SK-N-SH treated with all-trans-retinoic acid at 6 μM for 48 hours (cell line): ENCODE measurements at regions not wholly inside any gene's neighbourhood (a gene's known extent, or its start where the extent isn't known, plus 50 kb on each side); places are given as distances from the start of the nearest gene placed in this dataset.

ENCODE experiments used
- ATAC-seq: fragments of 200-7000 bp; cut with Tn5 transposase; 3 replicates; pipeline ENCODE4 v1.9.1; 2020; ENCODE audit warnings: mild to moderate bottlenecking, moderate library complexity
- ARNTL ChIP-seq: fragments of 450-650 bp; formaldehyde crosslinking; IDR thresholded peaks from 2 replicates; pipeline ENCODE4 v1.5.0; 2020; ENCODE audit warnings: low read depth, mild to moderate bottlenecking, moderate library complexity, borderline replicate concordance
- BACH2 ChIP-seq: fragments of 250-450 bp; sonication (Bioruptor Pico); IDR thresholded peaks from 2 replicates; pipeline ENCODE4 v1.9.0; 2021; ENCODE audit warnings: mild to moderate bottlenecking, borderline replicate concordance
- CSDC2 ChIP-seq: fragments of 250-450 bp; sonication (Bioruptor Pico); IDR thresholded peaks from 2 replicates; pipeline ENCODE4 v1.5.0; 2020; ENCODE audit warnings: mild to moderate bottlenecking, moderate library complexity
- ESRRG ChIP-seq: fragments of 250-450 bp; sonication (Bioruptor Pico); IDR thresholded peaks from 2 replicates; pipeline ENCODE4 v1.6.1; 2021; ENCODE audit warnings: mild to moderate bottlenecking
- GLIS3 ChIP-seq: fragments of 250-450 bp; sonication (Bioruptor Pico); IDR thresholded peaks from 2 replicates; pipeline ENCODE4 v1.5.0; 2020; ENCODE audit warnings: mild to moderate bottlenecking, moderate library complexity
- ISL1 ChIP-seq: fragments of 250-450 bp; sonication (Bioruptor Pico); IDR thresholded peaks from 2 replicates; pipeline ENCODE4 v2.1.2; 2022; ENCODE audit warnings: mild to moderate bottlenecking, moderate library complexity
- OSR1 ChIP-seq: fragments of 250-450 bp; sonication (Bioruptor Pico); IDR thresholded peaks from 2 replicates; pipeline ENCODE4 v1.8.0; 2022; ENCODE audit warnings: moderate library complexity, mild to moderate bottlenecking, inconsistent platforms
- PPARA ChIP-seq: fragments of 250-450 bp; sonication (Bioruptor Pico); IDR thresholded peaks from 2 replicates; pipeline ENCODE4 v1.5.0; 2020; ENCODE audit warnings: mild to moderate bottlenecking, borderline replicate concordance
- RARB ChIP-seq: fragments of 250-450 bp; sonication (Bioruptor Pico); IDR thresholded peaks from 2 replicates; pipeline ENCODE4 v1.8.0; 2021; ENCODE audit warnings: mild to moderate bottlenecking, moderate library complexity
- SNAI2 ChIP-seq: fragments of 250-450 bp; sonication (Bioruptor Pico); IDR thresholded peaks from 2 replicates; pipeline ENCODE4 v1.5.0; 2020; ENCODE audit warnings: mild to moderate bottlenecking, moderate library complexity
- TCF4 ChIP-seq: fragments of 250-450 bp; sonication (Bioruptor Pico); IDR thresholded peaks from 2 replicates; pipeline ENCODE4 v1.8.0; 2021; ENCODE audit warnings: mild to moderate bottlenecking, moderate library complexity, borderline replicate concordance
- TOX ChIP-seq: fragments of 250-450 bp; sonication (Bioruptor Pico); IDR thresholded peaks from 2 replicates; pipeline ENCODE4 v1.8.0; 2021; ENCODE audit warnings: mild to moderate bottlenecking, moderate library complexity, borderline replicate concordance
- ZFP3 ChIP-seq: fragments of 250-450 bp; sonication (Bioruptor Pico); IDR thresholded peaks from 2 replicates; pipeline ENCODE4 v1.5.0; 2020; ENCODE audit warnings: mild to moderate bottlenecking, moderate library complexity
- ZFP30 ChIP-seq: fragments of 450-650 bp; formaldehyde crosslinking; IDR thresholded peaks from 2 replicates; pipeline ENCODE4 v1.5.0; 2022; ENCODE audit warnings: mild to moderate bottlenecking, moderate library complexity
- ZNF70 ChIP-seq: fragments of 450-650 bp; formaldehyde crosslinking; IDR thresholded peaks from 2 replicates; pipeline ENCODE4 v1.5.0; 2020; ENCODE audit warnings: mild to moderate bottlenecking, moderate library complexity
- TF ChIP-seq, protein P1 (sequence below): fragments of 250-450 bp; sonication (Bioruptor Pico); IDR thresholded peaks from 2 replicates; pipeline ENCODE4 v1.5.1; 2020; ENCODE audit warnings: low read depth, mild to moderate bottlenecking, moderate library complexity
- TF ChIP-seq, protein P2 (sequence below): fragments of 250-450 bp; sonication (Bioruptor Pico); IDR thresholded peaks from 2 replicates; pipeline ENCODE4 v1.8.0; 2021; ENCODE audit warnings: low read depth, mild to moderate bottlenecking, moderate library complexity, borderline replicate concordance
- TF ChIP-seq, protein P3 (sequence below): fragments of 250-450 bp; sonication (Bioruptor Pico); IDR thresholded peaks from 2 replicates; pipeline ENCODE4 v1.5.1; 2021; ENCODE audit warnings: mild to moderate bottlenecking, moderate library complexity
- TF ChIP-seq, protein P4 (sequence below): fragments of 250-450 bp; sonication (Bioruptor Pico); IDR thresholded peaks from 2 replicates; pipeline ENCODE4 v1.8.0; 2020; ENCODE audit warnings: mild to moderate bottlenecking, moderate library complexity, borderline replicate concordance
- TF ChIP-seq, protein P5 (sequence below): fragments of 250-450 bp; sonication (Bioruptor Pico); IDR thresholded peaks from 2 replicates; pipeline ENCODE4 v1.5.0; 2020; ENCODE audit warnings: mild to moderate bottlenecking, moderate library complexity

DNA sequence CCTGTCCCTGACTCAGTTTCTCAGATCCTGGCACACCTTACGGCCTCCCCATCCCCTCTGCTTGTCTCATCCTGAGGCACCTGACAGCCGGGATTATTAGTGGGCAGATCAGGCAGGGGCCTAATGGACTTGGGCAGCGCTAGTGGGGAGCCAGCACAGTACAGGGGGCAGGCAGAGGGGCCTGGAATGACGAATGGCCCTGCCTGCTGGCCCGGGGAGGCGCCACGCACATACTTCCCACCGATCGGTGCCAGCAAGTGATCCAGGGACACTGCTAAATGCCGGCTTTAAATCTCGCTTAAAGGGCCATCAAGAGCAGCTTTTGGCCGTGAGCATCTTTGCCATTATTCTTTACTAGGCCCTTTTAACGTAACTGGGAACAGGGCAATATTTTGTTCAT is 188.4 kb downstream of the DHX35 start:
- no peak for ATAC-seq
- TF ChIP-seq, protein P1, sequence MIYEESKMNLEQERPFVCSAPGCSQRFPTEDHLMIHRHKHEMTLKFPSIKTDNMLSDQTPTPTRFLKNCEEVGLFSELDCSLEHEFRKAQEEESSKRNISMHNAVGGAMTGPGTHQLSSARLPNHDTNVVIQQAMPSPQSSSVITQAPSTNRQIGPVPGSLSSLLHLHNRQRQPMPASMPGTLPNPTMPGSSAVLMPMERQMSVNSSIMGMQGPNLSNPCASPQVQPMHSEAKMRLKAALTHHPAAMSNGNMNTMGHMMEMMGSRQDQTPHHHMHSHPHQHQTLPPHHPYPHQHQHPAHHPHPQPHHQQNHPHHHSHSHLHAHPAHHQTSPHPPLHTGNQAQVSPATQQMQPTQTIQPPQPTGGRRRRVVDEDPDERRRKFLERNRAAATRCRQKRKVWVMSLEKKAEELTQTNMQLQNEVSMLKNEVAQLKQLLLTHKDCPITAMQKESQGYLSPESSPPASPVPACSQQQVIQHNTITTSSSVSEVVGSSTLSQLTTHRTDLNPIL (CRISPR knock-in tag), result no peak
- TF ChIP-seq ISL1 (no peak), ZNF70 (no peak), SNAI2 (no peak)

DNA sequence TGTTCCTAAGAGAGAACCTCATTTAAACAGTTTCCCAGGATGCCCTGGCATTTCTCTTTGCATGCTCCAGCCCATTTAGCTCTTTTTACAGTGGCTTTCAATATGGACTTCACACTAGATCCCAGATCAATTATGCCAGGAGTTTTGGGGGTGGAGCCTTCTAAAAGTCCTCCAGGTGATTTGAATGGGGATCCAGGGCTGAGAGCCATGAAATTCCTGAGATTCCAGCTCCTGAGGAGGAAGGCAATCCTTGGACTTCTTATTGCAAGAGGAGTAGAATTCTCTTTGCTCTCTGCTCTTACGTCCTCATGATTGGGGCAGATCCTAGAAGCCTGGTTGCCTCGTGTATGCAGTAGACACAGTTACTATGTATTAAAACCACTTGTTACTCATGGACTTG is 184.2 kb downstream of the DHX35 start:
- ATAC-seq, result no peak
- no peak for TF ChIP-seq SNAI2
- no peak for TF ChIP-seq CSDC2 (CRISPR knock-in tag)
- TF ChIP-seq, protein P2, sequence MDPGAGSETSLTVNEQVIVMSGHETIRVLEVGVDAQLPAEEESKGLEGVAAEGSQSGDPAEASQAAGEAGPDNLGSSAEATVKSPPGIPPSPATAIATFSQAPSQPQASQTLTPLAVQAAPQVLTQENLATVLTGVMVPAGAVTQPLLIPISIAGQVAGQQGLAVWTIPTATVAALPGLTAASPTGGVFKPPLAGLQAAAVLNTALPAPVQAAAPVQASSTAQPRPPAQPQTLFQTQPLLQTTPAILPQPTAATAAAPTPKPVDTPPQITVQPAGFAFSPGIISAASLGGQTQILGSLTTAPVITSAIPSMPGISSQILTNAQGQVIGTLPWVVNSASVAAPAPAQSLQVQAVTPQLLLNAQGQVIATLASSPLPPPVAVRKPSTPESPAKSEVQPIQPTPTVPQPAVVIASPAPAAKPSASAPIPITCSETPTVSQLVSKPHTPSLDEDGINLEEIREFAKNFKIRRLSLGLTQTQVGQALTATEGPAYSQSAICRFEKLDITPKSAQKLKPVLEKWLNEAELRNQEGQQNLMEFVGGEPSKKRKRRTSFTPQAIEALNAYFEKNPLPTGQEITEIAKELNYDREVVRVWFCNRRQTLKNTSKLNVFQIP, result no peak
- TF ChIP-seq ARNTL, result no peak
- no peak for TF ChIP-seq ZNF70
- no peak for TF ChIP-seq GLIS3
- no peak for TF ChIP-seq ISL1
- TF ChIP-seq RARB (CRISPR knock-in tag), result no peak
- TF ChIP-seq, protein P3, sequence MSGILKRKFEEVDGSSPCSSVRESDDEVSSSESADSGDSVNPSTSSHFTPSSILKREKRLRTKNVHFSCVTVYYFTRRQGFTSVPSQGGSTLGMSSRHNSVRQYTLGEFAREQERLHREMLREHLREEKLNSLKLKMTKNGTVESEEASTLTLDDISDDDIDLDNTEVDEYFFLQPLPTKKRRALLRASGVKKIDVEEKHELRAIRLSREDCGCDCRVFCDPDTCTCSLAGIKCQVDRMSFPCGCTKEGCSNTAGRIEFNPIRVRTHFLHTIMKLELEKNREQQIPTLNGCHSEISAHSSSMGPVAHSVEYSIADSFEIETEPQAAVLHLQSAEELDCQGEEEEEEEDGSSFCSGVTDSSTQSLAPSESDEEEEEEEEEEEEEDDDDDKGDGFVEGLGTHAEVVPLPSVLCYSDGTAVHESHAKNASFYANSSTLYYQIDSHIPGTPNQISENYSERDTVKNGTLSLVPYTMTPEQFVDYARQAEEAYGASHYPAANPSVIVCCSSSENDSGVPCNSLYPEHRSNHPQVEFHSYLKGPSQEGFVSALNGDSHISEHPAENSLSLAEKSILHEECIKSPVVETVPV (CRISPR knock-in tag), result no peak
- TF ChIP-seq ZFP30 (CRISPR knock-in tag), result no peak
- no peak for TF ChIP-seq TOX (CRISPR knock-in tag)
- TF ChIP-seq, protein P4, sequence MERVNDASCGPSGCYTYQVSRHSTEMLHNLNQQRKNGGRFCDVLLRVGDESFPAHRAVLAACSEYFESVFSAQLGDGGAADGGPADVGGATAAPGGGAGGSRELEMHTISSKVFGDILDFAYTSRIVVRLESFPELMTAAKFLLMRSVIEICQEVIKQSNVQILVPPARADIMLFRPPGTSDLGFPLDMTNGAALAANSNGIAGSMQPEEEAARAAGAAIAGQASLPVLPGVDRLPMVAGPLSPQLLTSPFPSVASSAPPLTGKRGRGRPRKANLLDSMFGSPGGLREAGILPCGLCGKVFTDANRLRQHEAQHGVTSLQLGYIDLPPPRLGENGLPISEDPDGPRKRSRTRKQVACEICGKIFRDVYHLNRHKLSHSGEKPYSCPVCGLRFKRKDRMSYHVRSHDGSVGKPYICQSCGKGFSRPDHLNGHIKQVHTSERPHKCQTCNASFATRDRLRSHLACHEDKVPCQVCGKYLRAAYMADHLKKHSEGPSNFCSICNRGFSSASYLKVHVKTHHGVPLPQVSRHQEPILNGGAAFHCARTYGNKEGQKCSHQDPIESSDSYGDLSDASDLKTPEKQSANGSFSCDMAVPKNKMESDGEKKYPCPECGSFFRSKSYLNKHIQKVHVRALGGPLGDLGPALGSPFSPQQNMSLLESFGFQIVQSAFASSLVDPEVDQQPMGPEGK (CRISPR knock-in tag), result no peak
- TF ChIP-seq ESRRG (CRISPR knock-in tag), result no peak
- TF ChIP-seq ZFP3 (CRISPR knock-in tag), result no peak

DNA sequence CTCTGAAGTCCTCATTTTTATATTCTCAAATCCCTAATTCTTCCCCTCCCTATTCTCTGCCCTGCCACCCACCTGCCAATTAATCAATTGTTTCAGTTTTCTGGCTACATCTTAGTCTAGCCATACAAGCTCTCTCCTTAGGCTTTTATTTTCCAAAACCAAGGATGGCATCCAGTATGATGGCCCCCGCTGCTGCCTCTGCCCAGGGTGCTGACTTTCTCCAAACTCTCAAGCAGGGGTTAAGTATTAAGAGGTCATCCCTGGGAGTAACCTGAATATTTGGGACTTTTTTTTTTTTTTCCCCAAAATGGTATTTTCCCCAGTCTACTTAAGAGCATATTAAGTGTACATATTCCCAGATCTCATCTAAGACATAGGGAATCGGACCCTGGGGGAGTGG is 183.8 kb downstream of the DHX35 start:
- no peak for ATAC-seq
- no peak for TF ChIP-seq PPARA (CRISPR knock-in tag)
- no peak for TF ChIP-seq TOX (CRISPR knock-in tag)
- TF ChIP-seq SNAI2, result no peak
- TF ChIP-seq OSR1, result no peak
- no peak for TF ChIP-seq ZFP30 (CRISPR knock-in tag)
- TF ChIP-seq, protein P4 (CRISPR knock-in tag), result no peak
- no peak for TF ChIP-seq BACH2
- no peak for TF ChIP-seq ARNTL
- TF ChIP-seq CSDC2 (CRISPR knock-in tag), result no peak
- no peak for TF ChIP-seq RARB (CRISPR knock-in tag)
- no peak for TF ChIP-seq GLIS3

DNA sequence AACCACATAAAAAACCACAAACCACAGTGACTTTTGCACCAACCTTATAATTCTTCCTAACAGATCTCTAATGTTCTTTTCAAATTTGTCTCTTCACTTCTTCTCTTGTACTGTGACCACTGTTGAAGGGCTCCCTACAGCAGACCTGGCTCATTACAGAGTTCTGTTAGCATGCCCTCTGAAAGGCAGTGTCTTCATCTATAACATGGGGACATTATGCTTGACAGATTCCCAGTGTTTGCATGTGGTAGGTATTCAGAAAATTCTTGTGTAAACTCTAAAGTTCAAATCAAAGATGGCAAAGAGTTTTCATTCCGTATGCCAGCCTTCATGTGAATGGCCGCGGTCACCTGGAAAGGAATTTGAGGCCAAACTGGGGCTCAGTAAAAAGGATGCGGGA is 182.6 kb downstream of the DHX35 start:
- TF ChIP-seq, protein P2, result no peak
- TF ChIP-seq, protein P1 (CRISPR knock-in tag), result no peak
- TF ChIP-seq TCF4 (no peak), ISL1 (no peak), ZNF70 (no peak), CSDC2 (CRISPR knock-in tag) (no peak)
- TF ChIP-seq, protein P5, sequence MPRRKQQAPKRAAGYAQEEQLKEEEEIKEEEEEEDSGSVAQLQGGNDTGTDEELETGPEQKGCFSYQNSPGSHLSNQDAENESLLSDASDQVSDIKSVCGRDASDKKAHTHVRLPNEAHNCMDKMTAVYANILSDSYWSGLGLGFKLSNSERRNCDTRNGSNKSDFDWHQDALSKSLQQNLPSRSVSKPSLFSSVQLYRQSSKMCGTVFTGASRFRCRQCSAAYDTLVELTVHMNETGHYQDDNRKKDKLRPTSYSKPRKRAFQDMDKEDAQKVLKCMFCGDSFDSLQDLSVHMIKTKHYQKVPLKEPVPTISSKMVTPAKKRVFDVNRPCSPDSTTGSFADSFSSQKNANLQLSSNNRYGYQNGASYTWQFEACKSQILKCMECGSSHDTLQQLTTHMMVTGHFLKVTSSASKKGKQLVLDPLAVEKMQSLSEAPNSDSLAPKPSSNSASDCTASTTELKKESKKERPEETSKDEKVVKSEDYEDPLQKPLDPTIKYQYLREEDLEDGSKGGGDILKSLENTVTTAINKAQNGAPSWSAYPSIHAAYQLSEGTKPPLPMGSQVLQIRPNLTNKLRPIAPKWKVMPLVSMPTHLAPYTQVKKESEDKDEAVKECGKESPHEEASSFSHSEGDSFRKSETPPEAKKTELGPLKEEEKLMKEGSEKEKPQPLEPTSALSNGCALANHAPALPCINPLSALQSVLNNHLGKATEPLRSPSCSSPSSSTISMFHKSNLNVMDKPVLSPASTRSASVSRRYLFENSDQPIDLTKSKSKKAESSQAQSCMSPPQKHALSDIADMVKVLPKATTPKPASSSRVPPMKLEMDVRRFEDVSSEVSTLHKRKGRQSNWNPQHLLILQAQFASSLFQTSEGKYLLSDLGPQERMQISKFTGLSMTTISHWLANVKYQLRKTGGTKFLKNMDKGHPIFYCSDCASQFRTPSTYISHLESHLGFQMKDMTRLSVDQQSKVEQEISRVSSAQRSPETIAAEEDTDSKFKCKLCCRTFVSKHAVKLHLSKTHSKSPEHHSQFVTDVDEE (CRISPR knock-in tag), result no peak
- TF ChIP-seq, protein P4 (CRISPR knock-in tag), result no peak
- TF ChIP-seq, all 23 proteins: peak for 0
- no peak for ATAC-seq
